HG03457 (cell line): ENCODE measurements at regions not wholly inside any gene's neighbourhood (a gene's known extent, or its start where the extent isn't known, plus 50 kb on each side); places are given as distances from the start of the nearest gene placed in this dataset.
A peak's percentile ranks its signal among the peaks of the same experiment; 100 is the strongest.
"Not testable (repeated sequence)": the region's sequence is repeated elsewhere in the genome, so short reads cannot be mapped to it uniquely, and the experiment has no call there.

Source experiments
- ATAC-seq: cut with Tn5 transposase; IDR thresholded peaks from one replicate; pipeline ENCODE4 v1.9.1; 2021; ENCODE audit warnings: moderate number of reproducible peaks; ENCODE audit not compliant: unreplicated experiment

- no peak for ATAC-seq
These were observed 170.1 kb downstream of the RPRM start for GRCh38 chr2:153308466-153308865.

- no peak for ATAC-seq
These were observed 171.3 kb downstream of the RPRM start for GRCh38 chr2:153307223-153307622.

GRCh38 chr2:153299809-153300208 is 178.8 kb downstream of the RPRM start:
- no peak for ATAC-seq

- ATAC-seq, result no peak
These were observed 179.3 kb downstream of the RPRM start for GRCh38 chr2:153299217-153299616.

GRCh38 chr2:153294199-153294786 is 184.3 kb downstream of the RPRM start:
- no peak for ATAC-seq

- no peak for ATAC-seq
These were observed 186.8 kb downstream of the RPRM start for GRCh38 chr2:153291718-153292117.

GRCh38 chr2:153287109-153287801 is 191.3 kb downstream of the RPRM start:
- no peak for ATAC-seq

- no peak for ATAC-seq
These were observed 209.6 kb downstream of the RPRM start for GRCh38 chr2:153268941-153269461.

GRCh38 chr2:153256876-153257275 is 221.7 kb downstream of the RPRM start:
- not testable (repeated sequence) for ATAC-seq

- ATAC-seq, result not testable (repeated sequence)
These were observed 231.9 kb downstream of the RPRM start for GRCh38 chr2:153246636-153247035.

GRCh38 chr2:153235516-153235915 is 243.0 kb downstream of the RPRM start:
- peak; percentile 97 for ATAC-seq

GRCh38 chr2:153232464-153232863 is 246.1 kb downstream of the RPRM start:
- ATAC-seq, result no peak

GRCh38 chr2:153230977-153231376 is 247.6 kb downstream of the RPRM start:
- ATAC-seq, result no peak

- ATAC-seq, result no peak
These were observed 249.7 kb downstream of the RPRM start for GRCh38 chr2:153228904-153229303.

- no peak for ATAC-seq
These were observed 250.6 kb downstream of the RPRM start for GRCh38 chr2:153227981-153228380.

GRCh38 chr2:153222231-153223165 is 256.1 kb downstream of the RPRM start:
- ATAC-seq, result no peak

- no peak for ATAC-seq
These were observed 257.1 kb downstream of the RPRM start for GRCh38 chr2:153221506-153221905.

GRCh38 chr2:153221087-153221486 is 257.5 kb downstream of the RPRM start:
- no peak for ATAC-seq

GRCh38 chr2:153218851-153219250 is 259.7 kb downstream of the RPRM start:
- no peak for ATAC-seq

GRCh38 chr2:153214337-153214736 is 264.2 kb downstream of the RPRM start:
- ATAC-seq, result no peak

- ATAC-seq, result no peak
These were observed 265.5 kb downstream of the RPRM start for GRCh38 chr2:153213022-153213421.
